H9 (cell line): ENCODE measurements at regions not wholly inside any gene's neighbourhood (a gene's known extent, or its start where the extent isn't known, plus 50 kb on each side); places are given as distances from the start of the nearest gene placed in this dataset.

Experiments used
- DNase-seq: peaks from one replicate; pipeline ENCODE4 v3.0.0-alpha.2; 2017
- H2AFZ ChIP-seq: one replicate; pipeline ENCODE4 v1.6.1; 2013; ENCODE audit warnings: mild to moderate bottlenecking, low read length, control low read depth, moderate library complexity
- H2AK5ac ChIP-seq: 2 replicates; pipeline ENCODE4 v1.6.1; 2013; ENCODE audit warnings: low read length, control low read depth, mixed read lengths; ENCODE audit not compliant: insufficient read length
- H2BK120ac ChIP-seq: one replicate; pipeline ENCODE4 v1.6.1; 2013; ENCODE audit warnings: low read depth, mild to moderate bottlenecking, low read length, control low read depth, inconsistent platforms; ENCODE audit not compliant: poor library complexity, severe bottlenecking
- H2BK12ac ChIP-seq: 2 replicates; pipeline ENCODE4 v1.6.1; 2013; ENCODE audit warnings: low read length, control low read depth, mixed read lengths, low read depth; ENCODE audit not compliant: insufficient read length
- H2BK15ac ChIP-seq: 2 replicates; pipeline ENCODE4 v1.6.1; 2013; ENCODE audit warnings: low read depth, low read length, control low read depth
- H2BK20ac ChIP-seq: one replicate; pipeline ENCODE4 v1.6.1; 2013; ENCODE audit warnings: low read depth, mild to moderate bottlenecking, low read length, control low read depth, inconsistent platforms; ENCODE audit not compliant: poor library complexity, severe bottlenecking
- H2BK5ac ChIP-seq: 2 replicates; pipeline ENCODE4 v1.6.1; 2013; ENCODE audit warnings: low read length, control low read depth, mixed read lengths; ENCODE audit not compliant: insufficient read length
- H3K14ac ChIP-seq: 2 replicates; pipeline ENCODE4 v1.6.1; 2013; ENCODE audit warnings: low read length, control low read depth; ENCODE audit not compliant: insufficient read depth
- H3K18ac ChIP-seq: 2 replicates; pipeline ENCODE4 v1.6.1; 2013; ENCODE audit warnings: low read depth, mild to moderate bottlenecking, mixed read lengths, low read length, control low read depth; ENCODE audit not compliant: insufficient read length
- H3K23ac ChIP-seq: 2 replicates; pipeline ENCODE4 v1.6.1; 2013; ENCODE audit warnings: low read length, control low read depth, mixed read lengths, low read depth; ENCODE audit not compliant: insufficient read length
- H3K23me2 ChIP-seq: 2 replicates; pipeline ENCODE4 v1.6.1; 2013; ENCODE audit warnings: low read depth, mild to moderate bottlenecking, mixed read lengths, low read length, control low read depth; ENCODE audit not compliant: insufficient read length, poor library complexity, severe bottlenecking
- H3K27ac ChIP-seq: 2 replicates; pipeline ENCODE4 v1.5.1; 2013; ENCODE audit warnings: low read length, control low read depth, mixed read lengths, low read depth; ENCODE audit not compliant: insufficient read length
- H3K27me3 ChIP-seq: 2 replicates; pipeline ENCODE4 v1.6.1; 2013; ENCODE audit warnings: low read length, control low read depth, inconsistent platforms; ENCODE audit not compliant: insufficient read depth
- H3K4ac ChIP-seq: 2 replicates; pipeline ENCODE4 v1.6.1; 2013; ENCODE audit warnings: low read depth, mild to moderate bottlenecking, control low read depth, inconsistent platforms, low read length, moderate library complexity
- H3K4me1 ChIP-seq: 2 replicates; pipeline ENCODE4 v1.6.1; 2013; ENCODE audit warnings: low read length, control low read depth, inconsistent platforms; ENCODE audit not compliant: insufficient read depth
- H3K4me2 ChIP-seq: 2 replicates; pipeline ENCODE4 v1.6.1; 2013; ENCODE audit warnings: low read length, control low read depth, mixed read lengths; ENCODE audit not compliant: insufficient read length, insufficient read depth
- H3K56ac ChIP-seq: 2 replicates; pipeline ENCODE4 v1.6.1; 2013; ENCODE audit warnings: low read depth, mild to moderate bottlenecking, mixed read lengths, low read length, control low read depth; ENCODE audit not compliant: insufficient read length
- H3K79me1 ChIP-seq: 2 replicates; pipeline ENCODE4 v1.6.1; 2013; ENCODE audit warnings: low read depth, mild to moderate bottlenecking, moderate library complexity, low read length, control low read depth, inconsistent platforms; ENCODE audit not compliant: insufficient read depth, poor library complexity, severe bottlenecking
- H3K79me2 ChIP-seq: 2 replicates; pipeline ENCODE4 v1.6.1; 2013; ENCODE audit warnings: low read length, control low read depth, inconsistent platforms; ENCODE audit not compliant: insufficient read depth
- H3K9ac ChIP-seq: 2 replicates; pipeline ENCODE4 v1.6.1; 2013; ENCODE audit warnings: low read length, control low read depth, mixed read lengths; ENCODE audit not compliant: insufficient read length; ENCODE audit errors: extremely low read depth
- H3K9me3 ChIP-seq: one replicate; pipeline ENCODE4 v1.6.1; 2013; ENCODE audit warnings: low read depth, low read length, inconsistent platforms; ENCODE audit not compliant: control insufficient read depth
- H3T11ph ChIP-seq: one replicate; pipeline ENCODE4 v1.6.1; 2013; ENCODE audit warnings: mild to moderate bottlenecking, low read length, control low read depth, inconsistent platforms
- H4K20me1 ChIP-seq: one replicate; pipeline ENCODE4 v1.6.1; 2013; ENCODE audit not compliant: control insufficient read depth, insufficient read length, insufficient read depth
- H4K5ac ChIP-seq: 2 replicates; pipeline ENCODE4 v1.6.1; 2013; ENCODE audit warnings: low read depth, mild to moderate bottlenecking, mixed read lengths, low read length, control low read depth; ENCODE audit not compliant: insufficient read length
- H4K8ac ChIP-seq: replicated peaks from 2 replicates; pipeline ENCODE4 v1.6.1; 2013; ENCODE audit warnings: low read length, control low read depth, mixed read lengths, low read depth; ENCODE audit not compliant: insufficient read length
- H4K91ac ChIP-seq: 2 replicates; pipeline ENCODE4 v1.6.1; 2013; ENCODE audit warnings: low read depth, mild to moderate bottlenecking, moderate library complexity, mixed read lengths, low read length, control low read depth; ENCODE audit not compliant: insufficient read length
- H3K27ac Mint-ChIP-seq, 3 experiments: 2 replicates in 2 of 3; 3 replicates in 1 of 3; pipeline ENCODE4 v1.8.0; 2020 to 2021; ENCODE audit warnings: mixed read lengths in 3 of 3, mild to moderate bottlenecking in 1 of 3, moderate library complexity in 1 of 3
- H3K27me3 Mint-ChIP-seq: 2 replicates; pipeline ENCODE4 v1.8.0; 2021; ENCODE audit warnings: low read depth, mild to moderate bottlenecking, moderate library complexity, mixed read lengths
- H3K36me3 Mint-ChIP-seq, 3 experiments: 2 replicates in 2 of 3; 3 replicates in 1 of 3; pipeline ENCODE4 v1.8.0; 2020 to 2021; ENCODE audit warnings: low read depth in 3 of 3, mixed read lengths in 3 of 3; ENCODE audit not compliant: insufficient read depth in 1 of 3
- H3K4me1 Mint-ChIP-seq, 2 experiments: 2 replicates each; pipeline ENCODE4 v1.8.0; 2020; ENCODE audit warnings: mixed read lengths in 2 of 2
- H3K4me3 Mint-ChIP-seq, 2 experiments: 2 replicates in 1 of 2; 3 replicates in 1 of 2; pipeline ENCODE4 v1.8.0; 2020 to 2021; ENCODE audit warnings: mild to moderate bottlenecking in 2 of 2, mixed read lengths in 2 of 2, moderate library complexity in 1 of 2
- H3K9me3 Mint-ChIP-seq, 2 experiments: 2 replicates in 1 of 2; 3 replicates in 1 of 2; pipeline ENCODE4 v1.8.0; 2020; ENCODE audit warnings: mild to moderate bottlenecking in 2 of 2, mixed read lengths in 2 of 2, moderate library complexity in 1 of 2
- CTCF ChIP-seq: fragments of 200-600 bp; sonication (generic); conservative IDR thresholded peaks from 3 replicates; pipeline ENCODE4 v1.8.0; 2021; ENCODE audit warnings: antibody characterized with exemption, mild to moderate bottlenecking
- WGBS: extraction: QIAGEN DNeasy Blood & Tissue Kit; methylation state at CpG from one replicate; pipeline ENCODE4 v1.1.7; 2013; ENCODE audit warnings: missing lambda C conversion rate, low lambda C conversion rate, mixed read lengths; ENCODE audit not compliant: insufficient read length; ENCODE audit errors: extremely low coverage; 5-methylcytosine and 5-hydroxymethylcytosine counted together

DNA sequence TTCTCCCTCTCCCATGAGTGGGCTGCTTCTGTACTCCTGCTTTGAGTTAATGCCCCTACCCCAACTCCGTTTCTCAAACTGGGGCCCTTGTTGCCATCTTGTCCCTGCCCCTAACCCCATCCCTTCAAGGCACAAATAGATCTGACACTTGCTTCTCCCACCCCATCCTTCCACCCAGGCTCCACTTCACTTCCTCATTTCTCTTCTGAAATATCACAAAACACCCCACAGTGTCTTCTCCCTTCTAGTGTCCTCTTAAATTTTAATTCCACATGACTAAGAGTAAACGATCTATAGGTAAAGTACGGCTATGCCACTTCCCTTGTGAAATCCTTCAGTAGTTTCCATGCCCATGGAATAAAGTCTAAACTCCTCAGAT is 571.6 kb upstream of the NOX3 start:
- WGBS: no CpG with 5 or more reads among the region's 3 CpGs
- DNase-seq: no peak
- Histone ChIP-seq H3K56ac (no peak overlapping the region), H3K4me1 (no peaks in the 10 kb centered on the region), H3K23ac (no peak overlapping the region), H3K14ac (no peak overlapping the region), H3K79me2 (no peaks in the 10 kb centered on the region), H3K9me3 (no peaks in the 10 kb centered on the region), H4K20me1 (no peaks in the 10 kb centered on the region), H3K9ac (no peak overlapping the region), H4K5ac (no peak overlapping the region), H3T11ph (no peak overlapping the region), H3K27ac (no peak overlapping the region), H3K23me2 (no peaks in the 10 kb centered on the region), H3K18ac (no peak overlapping the region), H2BK15ac (no peak overlapping the region), H3K27me3 (no peaks in the 10 kb centered on the region), H2AK5ac (no peak overlapping the region), H3K79me1 (no peaks in the 10 kb centered on the region), H2BK20ac (no peak overlapping the region), H4K8ac (no peak overlapping the region), H3K4ac (no peak overlapping the region), H2BK5ac (no peak overlapping the region), H3K4me2 (no peak overlapping the region), H2BK120ac (no peak overlapping the region), H4K91ac (no peak overlapping the region), H2AFZ (no peak overlapping the region), H2BK12ac (no peak overlapping the region)
- Mint-ChIP-seq H3K4me3 (no peak overlapping the region), H3K36me3 (peaks cover 3 to 24% (median 12%) of the 10 kb centered on the region in 3 experiments; a peak in 6 of 7 replicates), H3K9me3 (peaks cover 18 to 30% of the 10 kb centered on the region in 2 experiments), H3K4me1 (no peaks in the 10 kb centered on the region), H3K27me3 (no peaks in the 10 kb centered on the region), H3K27ac (no peak overlapping the region)
- no peak for TF ChIP-seq CTCF
